ENCODE measurements at regions not wholly inside any gene's neighbourhood (a gene's known extent, or its start where the extent isn't known, plus 50 kb on each side); places are given as distances from the start of the nearest gene placed in this dataset.

GRCh38 chr17:33832262-33832661, 422.8 kb upstream of the CCL2 start:
- no CpG with 5 or more reads among the region's 2 CpGs for WGBS, 2 experiments (ENCODE audit: extremely low coverage in 2 of 2, insufficient read length in 1 of 2)
- H3K4ac ChIP-seq (ENCODE audit: low read depth, low read length), result no peak overlapping the region
- dilution Hi-C loops (cut with HindIII; ENCODE audit: low sequenced_read_pairs, unreplicated experiment) (no loop called here), in situ Hi-C loops (cut with MboI; ENCODE audit: low sequenced_read_pairs) (no loop called here), intact Hi-C loops (cut with micrococcal nuclease) (no loop called here)
- no peak overlapping the region for H4K91ac ChIP-seq (ENCODE audit: insufficient read depth, low read depth, low read length)
- no peak overlapping the region for H3K14ac ChIP-seq (replicated peaks; ENCODE audit: low read depth, low read length)
- H2BK20ac ChIP-seq (ENCODE audit: low read depth, low read length), result no peak overlapping the region
- ChIA-PET CTCF (interaction anchor here (0.5 kb wide), 1 partner anchor 529 kb away, joined by 3 read pairs; no protein-coding TSS in a partner anchor), POLR2A (ENCODE audit: unreplicated experiment) (no interaction called here)
- ATAC-seq (ENCODE audit: low read depth) (no peak), DNase-seq (no peak)
- no peaks in the 10 kb centered on the region for H3K4me1 ChIP-seq (ENCODE audit: control insufficient read depth, insufficient read depth, low read length)
- no peaks in the 10 kb centered on the region for H3K9me1 ChIP-seq (ENCODE audit: insufficient read depth, low read length)
- H4K5ac ChIP-seq (ENCODE audit: low read depth, low read length), result no peak overlapping the region
- no peak overlapping the region for H3K4me2 ChIP-seq (ENCODE audit: low read depth, low read length)
- no peak overlapping the region for H2BK120ac ChIP-seq (ENCODE audit: low read depth, low read length)
- H3K9ac ChIP-seq (ENCODE audit: low read depth, low read length), result no peak overlapping the region
- H3K4me3 ChIP-seq (ENCODE audit: insufficient read depth, low read depth, low read length), result no peak overlapping the region
- no peak overlapping the region for H3K56ac ChIP-seq (ENCODE audit: extremely low read depth, insufficient read depth, low read length)
- no peaks in the 10 kb centered on the region for H3K79me1 ChIP-seq (ENCODE audit: low read depth in 1 of 2, low read length in 2 of 2)
- no peak overlapping the region for H2AFZ ChIP-seq (replicated peaks; ENCODE audit: low read length, poor library complexity)
- no peak for TF ChIP-seq RAD21 (IDR thresholded peaks at IDR 0.05; ENCODE audit: low read length)
- no peaks in the 10 kb centered on the region for H3K36me3 ChIP-seq (ENCODE audit: control insufficient read depth, insufficient read depth, low read length)
- H2AK9ac ChIP-seq (replicated peaks; ENCODE audit: low read depth, low read length, poor library complexity), result no peak overlapping the region
- no peaks in the 10 kb centered on the region for H3K9me3 ChIP-seq (ENCODE audit: control insufficient read depth, insufficient read depth, low read length)
- H2AK5ac ChIP-seq (ENCODE audit: low read depth, low read length), result no peak overlapping the region
- H2BK15ac ChIP-seq (ENCODE audit: low read depth, low read length), result no peak overlapping the region
- no peak overlapping the region for H4K8ac ChIP-seq (ENCODE audit: low read depth in 2 of 2, low read length in 2 of 2)
- no peaks in the 10 kb centered on the region for H4K20me1 ChIP-seq (ENCODE audit: insufficient read depth, low read length)
- no peaks in the 10 kb centered on the region for H3K27me3 ChIP-seq (ENCODE audit: control insufficient read depth, insufficient read depth, low read length)
- H3K23ac ChIP-seq (ENCODE audit: low read depth, low read length), result no peak overlapping the region
- H2BK5ac ChIP-seq (ENCODE audit: low read depth, low read length, poor library complexity, severe bottlenecking), result no peak overlapping the region
- H3K27ac ChIP-seq (ENCODE audit: insufficient read depth, low read length), result no peak overlapping the region
- no TSS peak for BruUV-seq (replicated peaks)
- no peak overlapping the region for H3K18ac ChIP-seq (ENCODE audit: low read depth, low read length)

All from IMR-90 (cell line).